HG02840 (cell line): ENCODE measurements at regions not wholly inside any gene's neighbourhood (a gene's known extent, or its start where the extent isn't known, plus 50 kb on each side); places are given as distances from the start of the nearest gene placed in this dataset.

Experiments used
- ATAC-seq: cut with Tn5 transposase; IDR thresholded peaks from one replicate; pipeline ENCODE4 v1.9.1; 2021; ENCODE audit warnings: mild to moderate bottlenecking, moderate library complexity, moderate number of reproducible peaks; ENCODE audit not compliant: unreplicated experiment, low FRiP score

DNA sequence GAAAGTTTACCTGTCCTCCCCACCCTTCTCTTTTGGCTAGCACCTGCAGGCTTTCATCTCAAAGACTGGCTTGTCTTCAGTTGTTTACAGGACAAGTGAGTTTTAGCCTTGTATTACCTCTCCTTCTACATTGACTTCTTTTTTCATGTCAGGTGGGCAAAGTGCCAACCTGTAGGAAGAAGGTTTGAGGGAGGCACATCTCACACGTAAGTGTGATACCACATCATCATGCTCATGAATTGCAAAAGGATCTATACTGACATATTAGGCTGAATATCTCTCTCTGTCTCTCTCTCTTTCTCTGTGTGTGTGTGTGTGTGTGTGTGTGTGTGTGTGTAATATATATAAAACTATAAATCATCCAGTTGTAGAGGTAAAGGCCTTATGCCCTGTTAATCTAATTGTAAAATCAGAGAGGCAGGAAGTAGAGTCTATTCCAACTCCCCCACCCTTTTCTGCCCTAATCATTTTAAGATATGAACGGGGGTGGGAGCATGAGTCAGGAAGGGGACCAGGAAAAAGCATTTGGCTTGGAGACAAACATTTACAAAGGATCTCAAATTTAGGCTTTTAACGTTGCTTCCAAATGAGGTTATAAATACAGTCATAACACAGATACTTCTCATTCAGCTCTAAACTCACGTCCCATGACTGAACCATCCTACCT is 107.0 kb upstream of the PFN2 start:
- ATAC-seq = no peak

DNA sequence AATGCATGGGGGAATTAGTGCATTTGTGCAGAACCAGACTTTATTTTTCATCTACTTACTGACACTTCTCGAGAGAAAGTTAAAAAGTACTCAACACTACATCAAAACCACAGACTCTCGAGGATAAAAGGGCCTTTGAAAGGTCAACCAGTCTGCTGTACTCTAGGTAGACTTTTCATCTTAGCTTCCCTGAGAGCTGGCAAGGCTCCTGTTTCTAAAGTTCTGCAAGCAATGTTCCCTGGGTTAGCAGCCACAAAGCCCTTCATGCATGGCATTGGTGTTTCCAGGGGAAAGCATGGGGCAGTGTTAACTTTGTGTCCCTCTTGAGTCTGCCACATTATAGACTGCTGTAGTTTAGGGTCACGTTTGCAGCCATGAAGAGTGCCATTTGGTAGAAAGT is 106.4 kb upstream of the PFN2 start:
- no peak for ATAC-seq

DNA sequence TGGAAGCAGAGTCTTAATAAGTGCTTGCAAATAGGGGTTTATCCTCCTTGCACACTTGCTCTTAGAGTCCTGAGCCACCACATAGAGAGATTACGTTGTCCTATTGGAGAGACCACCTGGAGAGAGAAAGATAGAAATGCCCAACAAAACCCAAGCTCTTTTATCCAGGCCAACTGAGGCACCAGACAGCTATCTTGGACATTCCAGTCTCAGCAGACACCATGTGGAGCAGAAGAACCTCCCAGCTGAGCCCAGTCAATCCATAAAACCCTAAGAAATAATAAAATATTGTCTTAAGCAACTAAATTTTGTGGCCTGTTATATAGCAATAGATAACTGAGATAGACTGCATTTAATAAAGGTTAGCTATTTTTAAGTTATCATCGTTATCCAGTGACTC is 105.7 kb upstream of the PFN2 start:
- ATAC-seq = no peak

DNA sequence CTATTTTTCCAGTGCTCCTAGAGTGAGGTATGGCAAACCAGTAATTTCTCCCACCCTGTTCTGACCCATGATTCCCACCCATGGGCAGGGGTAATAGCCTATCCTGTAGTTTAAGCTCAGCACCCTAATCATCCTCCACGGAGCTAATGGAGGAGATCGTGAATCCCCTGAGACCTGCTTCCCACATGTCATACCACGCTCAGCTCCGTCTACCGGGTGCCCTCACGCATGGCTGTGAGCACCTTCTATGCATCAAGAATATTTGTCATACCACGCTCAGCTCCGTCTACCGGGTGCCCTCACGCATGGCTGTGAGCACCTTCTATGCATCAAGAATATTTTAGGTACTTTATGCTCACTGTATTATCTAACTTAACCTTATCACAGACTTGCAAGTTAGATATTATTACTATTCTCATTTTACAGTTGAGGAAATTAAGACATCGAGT is 104.7 kb upstream of the PFN2 start:
- no peak for ATAC-seq

- ATAC-seq = no peak
Measured at GRCh38 chr3:150074697-150075416, 104.2 kb upstream of the PFN2 start.

GRCh38 chr3:150074277-150074676 is 103.6 kb upstream of the PFN2 start:
- no peak for ATAC-seq

- no peak for ATAC-seq
Measured at GRCh38 chr3:150073513-150073912, 102.8 kb upstream of the PFN2 start.

- no peak for ATAC-seq
Measured at GRCh38 chr3:150073031-150073430, 102.3 kb upstream of the PFN2 start.

GRCh38 chr3:150072576-150072975 is 101.9 kb upstream of the PFN2 start:
- ATAC-seq = no peak

DNA sequence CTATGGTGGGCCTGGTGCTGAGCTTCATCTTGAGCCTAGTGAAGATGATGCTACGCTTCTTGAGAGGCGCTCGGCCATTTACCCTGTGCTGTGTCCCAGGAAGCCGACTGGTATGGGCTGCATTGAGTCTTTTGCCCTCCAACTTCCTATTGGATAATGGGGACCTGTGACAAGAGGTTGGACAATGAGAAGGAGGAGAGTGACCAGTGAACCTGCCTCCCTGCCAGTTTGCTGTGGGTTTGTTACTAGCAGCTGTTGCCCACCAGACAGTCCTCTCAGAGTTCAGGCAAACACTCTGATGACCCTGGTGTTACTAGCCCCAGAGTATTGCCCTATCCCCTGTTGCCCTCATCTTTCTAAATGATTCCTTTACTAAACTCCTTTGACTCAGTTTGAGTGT is 99.6 kb upstream of the PFN2 start:
- no peak for ATAC-seq

DNA sequence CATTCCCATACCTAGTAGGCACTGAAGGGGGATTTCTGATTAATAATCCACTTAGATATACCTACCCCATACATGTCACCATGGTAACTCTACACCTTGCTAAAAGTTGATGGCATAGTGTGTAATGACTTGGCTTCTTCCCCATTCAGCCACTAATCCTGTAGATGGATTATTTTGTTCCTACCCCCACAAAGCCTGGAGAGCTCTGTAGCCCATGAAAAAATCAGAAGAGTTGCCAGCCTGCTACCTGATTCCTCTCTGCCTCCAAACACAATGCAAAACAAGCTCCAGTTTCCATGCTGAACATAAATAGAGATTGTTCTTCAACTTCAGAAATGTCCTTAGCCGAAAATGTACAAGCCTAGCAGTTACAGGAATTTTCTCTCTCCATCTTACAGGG is 98.9 kb upstream of the PFN2 start:
- ATAC-seq = no peak

GRCh38 chr3:150069154-150069527 is 98.4 kb upstream of the PFN2 start:
- ATAC-seq = no peak

DNA sequence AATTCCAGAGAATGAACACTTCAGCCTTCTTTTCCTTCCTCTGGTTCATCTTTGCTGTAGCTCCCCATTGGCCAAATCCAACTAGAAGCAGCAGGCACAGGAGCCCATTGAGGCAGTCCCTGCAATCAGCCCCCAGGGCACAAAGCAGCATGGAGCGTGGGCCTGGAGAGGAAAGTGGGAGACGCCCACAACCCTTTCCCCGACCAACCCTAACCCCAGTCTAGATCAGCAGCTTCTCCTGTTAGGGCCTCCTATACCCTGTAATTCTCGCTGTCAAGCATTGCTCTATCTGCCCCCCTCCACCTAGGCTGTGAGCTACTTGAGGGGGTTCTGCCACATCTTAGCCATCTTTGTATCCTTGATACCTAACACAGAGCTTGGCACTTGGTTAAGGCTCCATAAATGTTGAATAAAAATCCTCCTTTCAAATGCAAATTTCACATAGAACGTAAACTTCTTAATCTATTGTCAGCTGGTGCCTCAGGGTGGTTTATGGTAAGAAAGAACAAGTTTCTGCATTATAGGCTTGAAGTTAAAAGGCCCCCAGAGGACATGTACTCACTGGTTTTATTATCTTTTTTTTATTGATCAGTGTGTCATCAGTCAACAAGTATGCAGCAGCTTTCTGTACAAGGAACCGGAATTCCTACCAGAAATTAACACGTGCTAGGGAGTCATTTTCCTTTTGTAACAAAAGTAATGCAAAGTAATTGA is 97.9 kb upstream of the PFN2 start:
- no peak for ATAC-seq

- no peak for ATAC-seq
Measured at GRCh38 chr3:150067561-150067960, 96.9 kb upstream of the PFN2 start.

- no peak for ATAC-seq
Measured at GRCh38 chr3:150064971-150065370, 94.3 kb upstream of the PFN2 start.

GRCh38 chr3:150063237-150063636 is 92.5 kb upstream of the PFN2 start:
- ATAC-seq = no peak

GRCh38 chr3:150062492-150062891 is 91.8 kb upstream of the PFN2 start:
- ATAC-seq = no peak

DNA sequence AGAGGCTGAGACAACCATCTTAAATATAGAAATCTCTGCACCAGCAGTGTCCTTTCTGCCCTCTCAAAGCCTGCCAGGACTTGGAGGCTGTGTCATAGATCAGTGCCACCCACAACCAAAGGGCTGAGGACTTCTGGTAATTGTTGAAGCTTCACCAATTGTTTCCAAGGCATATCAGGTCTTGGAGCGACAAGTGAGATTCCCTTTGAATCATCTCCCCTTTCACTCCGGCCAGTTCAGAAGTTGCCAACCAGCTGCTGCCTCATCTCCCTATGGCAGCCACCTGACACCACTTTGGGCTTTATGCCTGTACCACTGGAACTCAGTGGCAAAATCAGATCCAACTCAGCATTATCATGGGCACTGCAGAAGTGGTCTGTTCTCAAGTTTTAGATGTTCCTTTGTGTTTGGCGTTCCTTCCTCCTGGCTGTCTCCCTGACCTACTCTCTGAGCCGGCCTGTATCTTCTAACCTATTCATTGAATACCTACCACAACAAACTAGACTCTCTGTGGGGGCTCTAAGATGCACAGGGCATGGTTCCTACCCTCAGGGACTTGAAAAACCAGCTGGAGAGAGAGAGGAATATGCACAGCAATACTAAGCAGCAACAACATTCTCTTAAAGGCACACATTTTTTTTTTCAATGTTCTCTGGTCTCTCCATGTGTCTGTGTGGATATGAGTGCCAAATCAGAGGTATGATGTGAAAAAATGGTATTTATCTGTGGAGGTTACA is 90.8 kb upstream of the PFN2 start:
- ATAC-seq = no peak

DNA sequence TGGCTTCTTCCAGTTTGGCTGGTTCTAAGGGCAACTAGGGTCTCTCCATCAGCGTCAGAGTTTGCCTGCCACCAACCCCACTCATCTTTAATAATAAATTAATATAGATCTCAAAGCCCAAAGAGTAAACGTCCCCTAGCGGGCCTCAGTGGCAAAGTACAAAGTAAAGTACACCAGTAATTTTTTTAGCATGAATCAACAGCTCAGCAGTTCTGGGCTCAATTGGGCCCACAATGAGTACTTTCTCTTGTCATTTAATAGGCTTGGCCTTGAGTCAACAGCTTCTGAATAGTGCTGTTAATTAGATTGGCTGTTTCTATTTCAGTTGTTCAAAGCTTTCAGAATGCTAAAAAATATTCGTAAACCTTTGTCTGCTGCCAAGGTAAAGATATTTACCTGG is 89.0 kb upstream of the PFN2 start:
- ATAC-seq = no peak

GRCh38 chr3:150059241-150059640 is 88.5 kb upstream of the PFN2 start:
- no peak for ATAC-seq

DNA sequence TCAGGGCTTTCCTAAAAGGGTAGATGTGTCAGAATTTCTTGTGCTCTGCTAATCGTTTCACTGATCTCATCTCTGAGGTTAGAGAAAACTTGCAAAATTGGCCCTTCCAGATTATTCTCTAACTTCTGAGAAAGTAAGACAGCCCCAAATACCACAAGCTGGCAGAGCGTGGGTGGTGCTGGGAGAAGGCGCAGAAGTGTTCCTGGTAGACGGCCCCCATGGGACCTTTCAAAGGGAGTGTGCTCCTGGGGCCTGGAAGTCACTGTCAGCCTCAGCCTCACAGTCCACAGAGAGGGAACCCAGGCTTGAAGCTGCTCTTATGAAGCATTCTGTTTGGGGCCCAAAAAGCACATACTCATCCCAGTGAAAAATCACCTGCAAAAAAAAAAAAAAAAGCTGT is 86.5 kb upstream of the PFN2 start:
- no peak for ATAC-seq
